CD4-positive, CD25-positive, alpha-beta regulatory T cell (primary cell): ENCODE measurements at regions not wholly inside any gene's neighbourhood (a gene's known extent, or its start where the extent isn't known, plus 50 kb on each side); places are given as distances from the start of the nearest gene placed in this dataset.

Experiments
- ATAC-seq, 2 donors: fragments of 150-1000 bp; cut with Tn5 transposase; one replicate each; pipeline ENCODE4 v1.10.0; 2021; ENCODE audit warnings: low read depth in 2 of 2, moderate number of reproducible peaks in 2 of 2, moderate library complexity in 1 of 2
- DNase-seq, 3 donors: peaks; one replicate each; pipeline versions ENCODE4 v3.0.0 to v3.0.0-alpha.2; 2012 to 2022; ENCODE audit warnings: mixed read lengths in 1 of 3
- H3K27ac ChIP-seq: one replicate; pipeline ENCODE4 v1.7.0; 2013; ENCODE audit warnings: mild to moderate bottlenecking, low read length; ENCODE audit not compliant: insufficient read depth, poor library complexity, severe bottlenecking
- H3K27me3 ChIP-seq: one replicate; pipeline ENCODE4 v1.7.0; 2013; ENCODE audit warnings: low read length; ENCODE audit not compliant: control insufficient read depth, insufficient read depth
- H3K36me3 ChIP-seq: one replicate; pipeline ENCODE4 v1.7.0; 2013; ENCODE audit warnings: mild to moderate bottlenecking, low read length, moderate library complexity; ENCODE audit not compliant: control insufficient read depth, insufficient read depth
- H3K4me1 ChIP-seq: 2 replicates; pipeline ENCODE4 v1.7.0; 2013; ENCODE audit warnings: mild to moderate bottlenecking, low read length; ENCODE audit not compliant: insufficient read depth, control insufficient read depth, poor library complexity, severe bottlenecking
- H3K4me3 ChIP-seq: one replicate; pipeline ENCODE4 v1.7.0; 2013; ENCODE audit warnings: low read depth, mild to moderate bottlenecking, low read length, moderate library complexity
- H3K9me3 ChIP-seq, 2 experiments: 1 replicate in 1 of 2; 2 replicates in 1 of 2; pipeline ENCODE4 v1.7.0; 2013; ENCODE audit warnings: low read length in 2 of 2, mild to moderate bottlenecking in 1 of 2, moderate library complexity in 1 of 2; ENCODE audit not compliant: control insufficient read depth in 2 of 2
- H3K27ac Mint-ChIP-seq, 3 donors: one replicate each; pipeline ENCODE4 v1.8.0; 2020 to 2022; ENCODE audit warnings: mild to moderate bottlenecking in 3 of 3, mixed read lengths in 3 of 3, moderate library complexity in 2 of 3
- H3K27me3 Mint-ChIP-seq: one replicate; pipeline ENCODE4 v1.8.0; 2022; ENCODE audit warnings: mild to moderate bottlenecking, mixed read lengths
- H3K36me3 Mint-ChIP-seq: one replicate; pipeline ENCODE4 v1.8.0; 2020; ENCODE audit warnings: mixed read lengths
- H3K4me1 Mint-ChIP-seq, 4 donors: one replicate each; pipeline ENCODE4 v1.8.0; 2020 to 2022; ENCODE audit warnings: mixed read lengths in 4 of 4, mild to moderate bottlenecking in 1 of 4
- H3K4me3 Mint-ChIP-seq, 4 donors: one replicate each; pipeline ENCODE4 v1.8.0; 2020 to 2022; ENCODE audit warnings: mild to moderate bottlenecking in 4 of 4, mixed read lengths in 4 of 4, moderate library complexity in 3 of 4
- H3K9me3 Mint-ChIP-seq, 7 donors: one replicate each; pipeline ENCODE4 v1.8.0; 2020 to 2022; ENCODE audit warnings: mixed read lengths in 7 of 7, mild to moderate bottlenecking in 3 of 7, moderate library complexity in 2 of 7

DNA sequence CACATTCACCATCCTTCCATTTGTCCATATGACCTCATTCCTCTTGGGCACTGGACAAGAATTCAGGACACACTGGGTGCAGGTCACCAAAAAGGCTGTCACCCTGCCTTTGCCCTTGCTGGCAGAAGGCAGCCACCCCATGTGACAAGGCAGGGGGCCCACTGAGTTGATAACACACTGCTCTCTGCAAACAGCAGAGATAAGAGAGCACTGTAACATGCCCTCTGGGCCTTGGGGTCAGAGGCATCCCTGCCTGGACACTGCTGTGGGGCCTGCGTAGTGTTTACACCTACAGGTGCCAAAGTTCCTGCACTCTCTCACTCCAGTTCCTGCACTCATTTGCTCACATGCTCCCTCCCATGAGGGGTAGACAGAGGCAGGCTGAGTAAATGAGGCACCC lies 344.7 kb upstream of the TCF4 start:
- H3K27me3 ChIP-seq: no peaks in the 10 kb centered on the region
- no peak for ATAC-seq
- H3K4me1 ChIP-seq: no peaks in the 10 kb centered on the region
- peaks cover 0 to 6% of the 10 kb centered on the region in 2 experiments for H3K9me3 ChIP-seq
- no peak overlapping the region for H3K4me3 Mint-ChIP-seq
- DNase-seq: no peak
- no peaks in the 10 kb centered on the region for H3K4me1 Mint-ChIP-seq
- H3K27me3 Mint-ChIP-seq: no peaks in the 10 kb centered on the region
- peaks cover 0 to 18% (median 4%) of the 10 kb centered on the region in 7 donors for H3K9me3 Mint-ChIP-seq
- no peak overlapping the region for H3K27ac ChIP-seq
- H3K36me3 ChIP-seq: no peaks in the 10 kb centered on the region
- no peak overlapping the region for H3K4me3 ChIP-seq
- H3K36me3 Mint-ChIP-seq: no peaks in the 10 kb centered on the region
- H3K27ac Mint-ChIP-seq: no peak overlapping the region

- peaks cover 0 to 12% (median 3%) of the 10 kb centered on the region in 7 donors for H3K9me3 Mint-ChIP-seq
- H3K4me3 Mint-ChIP-seq: no peak overlapping the region
- no peaks in the 10 kb centered on the region for H3K4me1 Mint-ChIP-seq
Observed at GRCh38 chr18:55927831-55928230, 339.8 kb upstream of the TCF4 start.

DNA sequence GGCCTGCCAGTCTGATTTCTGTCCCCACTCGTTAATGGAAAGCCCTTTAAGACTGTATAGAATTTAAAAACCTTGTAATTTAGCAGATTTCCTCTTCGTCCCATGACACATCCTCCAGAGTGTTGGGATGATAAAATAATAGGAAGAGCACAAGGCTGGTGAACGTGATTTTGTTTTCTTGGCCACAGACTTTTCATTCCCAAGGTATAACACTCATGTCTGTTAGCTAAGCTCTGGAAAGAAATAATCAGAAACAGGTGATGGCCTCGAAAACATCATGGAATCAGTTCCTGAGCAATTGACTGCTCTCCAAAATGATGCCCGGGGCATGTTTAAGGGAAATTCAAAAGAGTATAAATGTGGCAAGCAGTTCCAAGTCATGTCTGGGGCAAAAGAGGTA lies 337.8 kb upstream of the TCF4 start:
- Histone ChIP-seq H3K4me1 (no peaks in the 10 kb centered on the region), H3K4me3 (no peak overlapping the region), H3K27ac (no peak overlapping the region), H3K36me3 (no peaks in the 10 kb centered on the region), H3K27me3 (no peaks in the 10 kb centered on the region), H3K9me3 (no peaks in the 10 kb centered on the region)
- DNase-seq (no peak), ATAC-seq (no peak)
- no peaks in the 10 kb centered on the region for H3K4me1 Mint-ChIP-seq
- H3K4me3 Mint-ChIP-seq: no peak overlapping the region
- H3K36me3 Mint-ChIP-seq: no peaks in the 10 kb centered on the region
- no peak overlapping the region for H3K27ac Mint-ChIP-seq
- peaks cover 0 to 4% (median 2%) of the 10 kb centered on the region in 7 donors for H3K9me3 Mint-ChIP-seq
- H3K27me3 Mint-ChIP-seq: no peaks in the 10 kb centered on the region

More at GRCh38 chr18:55927831-55928230, 339.8 kb upstream of the TCF4 start:
- Histone ChIP-seq H3K27ac (no peak overlapping the region), H3K9me3 (no peaks in the 10 kb centered on the region), H3K4me3 (no peak overlapping the region), H3K36me3 (no peaks in the 10 kb centered on the region), H3K27me3 (no peaks in the 10 kb centered on the region), H3K4me1 (no peaks in the 10 kb centered on the region)
- no peak for ATAC-seq
- Mint-ChIP-seq H3K36me3 (no peaks in the 10 kb centered on the region), H3K27ac (no peak overlapping the region), H3K27me3 (no peaks in the 10 kb centered on the region)
- DNase-seq: no peak

DNA sequence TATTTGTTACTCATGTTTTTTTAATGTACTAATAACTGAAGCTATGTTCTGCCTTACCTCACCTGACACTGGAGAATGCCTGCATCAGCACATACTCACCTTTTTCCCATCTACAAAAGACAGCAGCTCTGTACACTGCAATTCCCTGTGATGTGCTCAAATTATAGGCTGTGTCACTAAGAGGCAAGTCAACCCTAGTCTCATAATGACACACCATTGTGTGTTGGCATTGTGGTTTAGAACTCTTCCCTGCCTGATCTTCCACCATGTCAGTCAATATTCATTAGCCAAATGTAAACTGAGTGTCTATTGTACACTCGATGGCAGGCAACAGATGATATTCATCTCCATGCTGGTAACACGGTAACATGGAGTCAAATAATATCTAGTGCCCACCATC lies 332.1 kb upstream of the TCF4 start:
- no peaks in the 10 kb centered on the region for H3K36me3 ChIP-seq
- no peaks in the 10 kb centered on the region for H3K27me3 Mint-ChIP-seq
- ATAC-seq (no peak), DNase-seq (no peak)
- H3K4me3 Mint-ChIP-seq: no peak overlapping the region
- no peaks in the 10 kb centered on the region for H3K27me3 ChIP-seq
- H3K4me1 Mint-ChIP-seq: no peaks in the 10 kb centered on the region
- H3K9me3 ChIP-seq: no peaks in the 10 kb centered on the region
- H3K4me1 ChIP-seq: no peaks in the 10 kb centered on the region
- H3K9me3 Mint-ChIP-seq: peaks cover 0 to 22% (median 3%) of the 10 kb centered on the region in 7 donors
- H3K4me3 ChIP-seq: no peak overlapping the region
- no peaks in the 10 kb centered on the region for H3K36me3 Mint-ChIP-seq
- H3K27ac Mint-ChIP-seq: no peak overlapping the region
- no peak overlapping the region for H3K27ac ChIP-seq

DNA sequence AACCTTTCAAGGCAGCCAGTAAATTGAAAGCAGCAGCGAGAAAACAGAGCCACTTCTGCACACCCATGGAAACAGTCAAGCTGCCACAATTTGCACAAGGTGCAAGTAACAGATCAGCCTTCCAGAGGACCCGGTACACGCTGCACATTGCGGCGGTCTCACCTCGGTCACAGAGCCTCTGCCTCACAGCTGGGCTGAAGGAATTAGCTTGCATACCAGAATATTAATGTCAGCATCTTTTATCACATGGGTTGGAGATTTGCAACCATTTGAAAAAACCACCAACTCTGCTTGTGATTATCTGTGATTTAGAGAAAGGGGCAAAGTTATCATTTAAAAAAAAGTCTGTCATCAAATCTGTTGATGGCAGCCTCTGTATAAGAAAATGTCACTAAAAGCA lies 330.5 kb upstream of the TCF4 start:
- DNase-seq (no peak), ATAC-seq (no peak)
- no peak overlapping the region for H3K27ac ChIP-seq
- no peaks in the 10 kb centered on the region for H3K36me3 Mint-ChIP-seq
- H3K9me3 Mint-ChIP-seq: peaks cover 0 to 26% (median 7%) of the 10 kb centered on the region in 7 donors
- H3K9me3 ChIP-seq: no peaks in the 10 kb centered on the region
- no peak overlapping the region for H3K27ac Mint-ChIP-seq
- H3K4me3 ChIP-seq: no peak overlapping the region
- H3K27me3 Mint-ChIP-seq: no peaks in the 10 kb centered on the region
- no peaks in the 10 kb centered on the region for H3K4me1 Mint-ChIP-seq
- no peaks in the 10 kb centered on the region for H3K27me3 ChIP-seq
- H3K4me3 Mint-ChIP-seq: no peak overlapping the region
- no peaks in the 10 kb centered on the region for H3K4me1 ChIP-seq
- H3K36me3 ChIP-seq: no peaks in the 10 kb centered on the region

DNA sequence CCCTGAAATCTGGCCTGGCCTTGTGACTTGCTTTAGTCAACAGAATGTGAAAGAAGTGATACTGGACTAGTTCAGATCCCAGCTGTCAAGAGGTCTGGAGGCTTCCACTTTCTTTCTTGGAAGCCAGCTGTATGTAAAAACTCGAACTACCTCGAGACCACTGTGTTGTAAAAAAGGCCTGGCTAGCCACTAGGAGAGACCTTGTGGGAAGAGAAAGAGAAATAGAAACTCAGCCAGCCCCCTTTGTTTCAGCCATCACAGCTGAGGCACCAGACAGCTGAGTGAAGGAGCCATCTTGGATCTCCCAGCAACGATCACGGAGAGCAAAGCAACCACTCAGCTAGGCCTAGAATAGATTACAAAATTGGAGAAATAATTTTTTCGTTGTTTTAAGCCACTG lies 324.9 kb upstream of the TCF4 start:
- H3K27me3 ChIP-seq: no peaks in the 10 kb centered on the region
- Mint-ChIP-seq H3K27ac (no peak overlapping the region), H3K4me1 (no peaks in the 10 kb centered on the region), H3K4me3 (no peak overlapping the region), H3K36me3 (no peaks in the 10 kb centered on the region), H3K9me3 (peaks cover 0 to 16% (median 4%) of the 10 kb centered on the region in 7 donors), H3K27me3 (no peaks in the 10 kb centered on the region)
- no peaks in the 10 kb centered on the region for H3K36me3 ChIP-seq
- no peak overlapping the region for H3K27ac ChIP-seq
- H3K4me3 ChIP-seq: no peak overlapping the region
- no peak for DNase-seq
- no peaks in the 10 kb centered on the region for H3K9me3 ChIP-seq
- no peak for ATAC-seq
- no peaks in the 10 kb centered on the region for H3K4me1 ChIP-seq

GRCh38 chr18:55912071-55912470 lies 324.1 kb upstream of the TCF4 start:
- H3K4me1 ChIP-seq: no peaks in the 10 kb centered on the region
- no peak for ATAC-seq
- Mint-ChIP-seq H3K27me3 (no peaks in the 10 kb centered on the region), H3K27ac (no peak overlapping the region), H3K4me3 (no peak overlapping the region), H3K4me1 (no peaks in the 10 kb centered on the region), H3K9me3 (peaks cover 0 to 15% (median 5%) of the 10 kb centered on the region in 7 donors), H3K36me3 (no peaks in the 10 kb centered on the region)
- no peaks in the 10 kb centered on the region for H3K27me3 ChIP-seq
- H3K9me3 ChIP-seq: no peaks in the 10 kb centered on the region
- H3K27ac ChIP-seq: no peak overlapping the region
- no peak overlapping the region for H3K4me3 ChIP-seq
- H3K36me3 ChIP-seq: no peaks in the 10 kb centered on the region
- no peak for DNase-seq

DNA sequence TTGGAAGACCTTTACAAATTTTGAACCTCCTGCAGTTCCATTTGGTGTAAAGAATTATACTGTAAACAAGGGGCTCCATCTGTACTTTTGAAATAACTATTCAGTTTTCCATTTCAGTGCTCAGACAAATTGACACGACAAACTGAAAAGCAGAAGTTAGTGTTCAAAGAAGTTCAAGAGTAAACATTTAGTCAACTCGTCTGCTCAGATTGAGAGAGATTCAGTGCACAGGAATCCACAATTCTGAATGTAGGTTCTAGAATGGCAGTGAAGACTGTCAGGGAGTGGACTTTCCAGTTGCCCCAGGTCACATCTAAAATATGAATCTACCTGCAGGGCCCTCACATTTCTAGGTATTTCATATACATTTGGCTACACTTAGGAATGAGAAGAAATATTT lies 322.3 kb upstream of the TCF4 start:
- no peaks in the 10 kb centered on the region for H3K9me3 ChIP-seq
- H3K27me3 Mint-ChIP-seq: no peaks in the 10 kb centered on the region
- H3K9me3 Mint-ChIP-seq: peaks cover 3 to 11% (median 6%) of the 10 kb centered on the region in 7 donors

More for the DNA sequence above, 322.3 kb upstream of the TCF4 start:
- no peaks in the 10 kb centered on the region for H3K36me3 ChIP-seq
- ATAC-seq (no peak), DNase-seq (no peak)
- no peaks in the 10 kb centered on the region for H3K4me1 ChIP-seq
- Mint-ChIP-seq H3K27ac (no peak overlapping the region), H3K36me3 (no peaks in the 10 kb centered on the region), H3K4me1 (no peaks in the 10 kb centered on the region), H3K4me3 (no peak overlapping the region)
- no peaks in the 10 kb centered on the region for H3K27me3 ChIP-seq
- H3K27ac ChIP-seq: no peak overlapping the region
- no peak overlapping the region for H3K4me3 ChIP-seq
